HCT116 (cell line): ENCODE measurements at regions not wholly inside any gene's neighbourhood (a gene's known extent, or its start where the extent isn't known, plus 50 kb on each side); places are given as distances from the start of the nearest gene placed in this dataset.

Experiments
- ATAC-seq: fragments of 200-7000 bp; cut with Tn5 transposase; 2 replicates; pipeline ENCODE4 v1.9.1; 2020; ENCODE audit warnings: mild to moderate bottlenecking, moderate library complexity
- BruUV-seq: library from RNA; stranded (reverse); fragments of 400-500 nt; replicated peaks from 2 replicates; lab custom pipeline; 2021; lab: Mats Ljungman, UMichigan
- CTCF ChIA-PET: fragments of 300-600 bp; sonication (Branson Sonifier 250); formaldehyde crosslinking; loops from one replicate; lab custom pipeline; 2021; ENCODE audit warnings: antibody characterized with exemption; lab: Charles Lee
- POLR2A ChIA-PET: fragments of 300-600, 350-600 bp; sonication (Branson Sonifier 250); formaldehyde crosslinking; loops from one replicate; lab custom pipeline; 2021; ENCODE audit warnings: antibody characterized with exemption; lab: Charles Lee
- RAD21 ChIA-PET, 2 experiments: fragments of 300-600 bp; sonication (Branson Sonifier 250); formaldehyde crosslinking; loops; one replicate each; lab custom pipeline; 2023; ENCODE audit warnings: low total read pairs in 2 of 2; ENCODE audit not compliant: uncharacterized antibody in 2 of 2, unreplicated experiment in 2 of 2, low non-redundant PET in 1 of 2; lab: Charles Lee
- DNase-seq: peaks from one replicate; pipeline ENCODE4 v3.0.0-alpha.2; 2010; ENCODE audit warnings: low read depth, low spot score
- H2AFZ ChIP-seq: fragments of 200-600 bp; shearing (Covaris generic), sonication (generic); 2 replicates; pipeline ENCODE4 v1.6.1; 2017; ENCODE audit warnings: low read depth, mixed run types, mixed read lengths, antibody characterized with exemption, low read length; ENCODE audit not compliant: poor library complexity, severe bottlenecking
- H3K27ac ChIP-seq: 2 replicates; pipeline ENCODE4 v1.5.1; 2012; ENCODE audit warnings: low read depth, low read length
- H3K27me3 ChIP-seq: fragments of 200-600 bp; sonication (generic); 2 replicates; pipeline ENCODE4 v1.6.1; 2016; ENCODE audit warnings: mixed run types, low read length, mixed read lengths; ENCODE audit not compliant: insufficient read depth
- H3K36me3 ChIP-seq, 2 experiments: fragments of 200-500 bp in 1 of 2; fragments of 200-600 bp in 1 of 2; sonication (Bioruptor generic) in 1 of 2; sonication (generic) in 1 of 2; 2 replicates each; pipeline versions ENCODE4 v1.5.1 to v1.6.1; 2014 to 2016; ENCODE audit warnings: low read length in 2 of 2, inconsistent platforms in 1 of 2, mixed read lengths in 1 of 2, mixed run types in 1 of 2; ENCODE audit not compliant: insufficient read depth in 2 of 2, control insufficient read depth in 1 of 2
- H3K4me1 ChIP-seq, 2 experiments: fragments of 200-600 bp in 1 of 2; sonication (generic) in 1 of 2; 2 replicates each; pipeline versions ENCODE4 v1.5.1 to v1.6.1; 2012 to 2017; ENCODE audit warnings: low read length in 2 of 2, inconsistent platforms in 1 of 2, mild to moderate bottlenecking in 1 of 2, mixed read lengths in 1 of 2, mixed run types in 1 of 2, moderate library complexity in 1 of 2; ENCODE audit not compliant: insufficient read depth in 2 of 2, control insufficient read depth in 1 of 2
- H3K4me2 ChIP-seq: fragments of 200-600 bp; sonication (generic); 2 replicates; pipeline ENCODE4 v1.6.1; 2017; ENCODE audit warnings: mixed run types, low read length, mixed read lengths
- H3K4me3 ChIP-seq, 2 experiments: fragments of 200-600 bp in 1 of 2; sonication (generic) in 1 of 2; replicated peaks in 1 of 2; 2 replicates each; pipeline ENCODE4 v1.5.1; 2011 to 2016; ENCODE audit warnings: low read length in 2 of 2, control low read depth in 1 of 2, low read depth in 1 of 2, mild to moderate bottlenecking in 1 of 2, mixed read lengths in 1 of 2, mixed run types in 1 of 2
- H3K79me2 ChIP-seq: fragments of 200-600 bp; sonication (generic); 2 replicates; pipeline ENCODE4 v1.6.1; 2017; ENCODE audit warnings: mild to moderate bottlenecking, mixed run types, low read length, moderate library complexity, mixed read lengths; ENCODE audit not compliant: insufficient read depth
- H3K9ac ChIP-seq: fragments of 200-600 bp; sonication (generic); 2 replicates; pipeline ENCODE4 v1.6.1; 2016; ENCODE audit warnings: low read length, mixed read lengths
- H3K9me2 ChIP-seq: fragments of 200-600 bp; sonication (generic), shearing (Covaris generic); 2 replicates; pipeline ENCODE4 v1.6.1; 2017; ENCODE audit warnings: mixed run types, mild to moderate bottlenecking, moderate library complexity; ENCODE audit not compliant: insufficient read depth
- H3K9me3 ChIP-seq, 2 experiments: fragments of 200-500 bp in 1 of 2; fragments of 200-600 bp in 1 of 2; sonication (Bioruptor generic) in 1 of 2; sonication (generic) in 1 of 2; 2 replicates each; pipeline ENCODE4 v1.6.1; 2014 to 2017; ENCODE audit warnings: low read length in 2 of 2, mixed read lengths in 2 of 2, inconsistent platforms in 1 of 2, low read depth in 1 of 2, mild to moderate bottlenecking in 1 of 2, mixed run types in 1 of 2, moderate library complexity in 1 of 2; ENCODE audit not compliant: control insufficient read depth in 1 of 2, insufficient read depth in 1 of 2
- H4K20me1 ChIP-seq: fragments of 200-600 bp; sonication (generic), shearing (Covaris generic); 2 replicates; pipeline ENCODE4 v1.6.1; 2017; ENCODE audit warnings: mixed run types, mild to moderate bottlenecking, moderate library complexity; ENCODE audit not compliant: insufficient read depth
- CBX3 ChIP-seq: IDR thresholded peaks from 2 replicates; pipeline ENCODE4 v1.6.1; 2012; ENCODE audit warnings: low read depth
- CEBPB ChIP-seq: IDR thresholded peaks from 2 replicates; pipeline ENCODE4 v1.6.1; 2012; ENCODE audit warnings: low read depth
- EGR1 ChIP-seq: IDR thresholded peaks from 2 replicates; pipeline ENCODE4 v1.6.1; 2012; ENCODE audit warnings: low read depth
- ELF1 ChIP-seq: IDR thresholded peaks from 2 replicates; pipeline ENCODE4 v1.6.1; 2012; ENCODE audit warnings: low read depth, borderline replicate concordance
- EZH2 ChIP-seq: fragments of 200-600 bp; sonication (generic); IDR thresholded peaks from 2 replicates; pipeline ENCODE4 v1.6.1; 2017; ENCODE audit warnings: antibody characterized with exemption, mixed run types
- EZH2phosphoT487 ChIP-seq: fragments of 200-600 bp; IDR thresholded peaks from 2 replicates; pipeline ENCODE4 v1.6.1; 2018; ENCODE audit warnings: antibody characterized with exemption, borderline replicate concordance
- JUND ChIP-seq: IDR thresholded peaks from 2 replicates; pipeline ENCODE4 v1.6.1; 2012
- POLR2AphosphoS5 ChIP-seq: IDR thresholded peaks from 2 replicates; pipeline ENCODE4 v1.6.1; 2011; ENCODE audit warnings: mild to moderate bottlenecking, low read depth, low read length, moderate library complexity
- RAD21 ChIP-seq: IDR thresholded peaks from 2 replicates; pipeline ENCODE4 v1.6.1; 2012; ENCODE audit warnings: low read depth, mild to moderate bottlenecking
- SIN3A ChIP-seq: IDR thresholded peaks from 2 replicates; pipeline ENCODE4 v1.6.1; 2012; ENCODE audit warnings: low read depth
- SP1 ChIP-seq: IDR thresholded peaks from 2 replicates; pipeline ENCODE4 v1.6.1; 2012; ENCODE audit warnings: low read depth
- SRF ChIP-seq: IDR thresholded peaks from 2 replicates; pipeline ENCODE4 v1.6.1; 2012; ENCODE audit warnings: low read depth
- TCF7L2 ChIP-seq: IDR thresholded peaks from 2 replicates; pipeline ENCODE4 v1.7.0; 2011; ENCODE audit warnings: borderline replicate concordance, inconsistent platforms; ENCODE audit not compliant: insufficient read depth, insufficient read length; ENCODE audit errors: extremely low read depth
- ZBTB33 ChIP-seq: IDR thresholded peaks from 2 replicates; pipeline ENCODE4 v1.6.1; 2011; ENCODE audit warnings: mild to moderate bottlenecking, low read length, moderate library complexity; ENCODE audit not compliant: insufficient replicate concordance; ENCODE audit errors: extremely low read depth
- ZFX ChIP-seq: fragments of 450-650 bp; IDR thresholded peaks from 2 replicates; pipeline ENCODE4 v1.6.1; 2017
- ZNF274 ChIP-seq: fragments of 200-500 bp; sonication (Bioruptor generic); IDR thresholded peaks from 2 replicates; pipeline ENCODE4 v1.6.1; 2014; ENCODE audit warnings: mild to moderate bottlenecking, low read depth, low read length, inconsistent platforms
- intact Hi-C: fragments of 100-400 bp; cut with micrococcal nuclease; formaldehyde crosslinking; loops from 2 replicates; pipeline ENCODE4 v1.10.0; 2022
- TF ChIP-seq, protein P1 (sequence below), 3 experiments: fragments of 200-600 bp in 1 of 3; sonication (generic) in 1 of 3; IDR thresholded peaks in 2 of 3; conservative IDR thresholded peaks in 1 of 3; 2 replicates each; pipeline ENCODE4 v1.5.1; 2012 to 2017; ENCODE audit warnings: low read depth in 2 of 3, low read length in 2 of 3, antibody characterized with exemption in 1 of 3, borderline replicate concordance in 1 of 3, control low read depth in 1 of 3, mild to moderate bottlenecking in 1 of 3, mixed read lengths in 1 of 3, mixed run types in 1 of 3, moderate library complexity in 1 of 3; ENCODE audit not compliant: insufficient read depth in 1 of 3
- TF ChIP-seq, protein P2 (sequence below): IDR thresholded peaks from 2 replicates; pipeline ENCODE4 v1.6.1; 2012

GRCh38 chr20:61048302-61048701, 203.8 kb upstream of the CDH4 start:
- H3K27me3 ChIP-seq = no peaks in the 10 kb centered on the region
- no peaks in the 10 kb centered on the region for H4K20me1 ChIP-seq
- no peak overlapping the region for H2AFZ ChIP-seq
- intact Hi-C loops = no loop called here
- TF ChIP-seq EGR1 (no peak), POLR2AphosphoS5 (no peak), JUND (no peak), ZNF274 (no peak), SP1 (no peak), ELF1 (no peak), TCF7L2 (no peak), SRF (no peak), CBX3 (no peak), RAD21 (no peak), EZH2 (no peak), SIN3A (no peak), EZH2phosphoT487 (no peak), CEBPB (no peak), ZFX (no peak), ZBTB33 (no peak)
- TF ChIP-seq, protein P1, sequence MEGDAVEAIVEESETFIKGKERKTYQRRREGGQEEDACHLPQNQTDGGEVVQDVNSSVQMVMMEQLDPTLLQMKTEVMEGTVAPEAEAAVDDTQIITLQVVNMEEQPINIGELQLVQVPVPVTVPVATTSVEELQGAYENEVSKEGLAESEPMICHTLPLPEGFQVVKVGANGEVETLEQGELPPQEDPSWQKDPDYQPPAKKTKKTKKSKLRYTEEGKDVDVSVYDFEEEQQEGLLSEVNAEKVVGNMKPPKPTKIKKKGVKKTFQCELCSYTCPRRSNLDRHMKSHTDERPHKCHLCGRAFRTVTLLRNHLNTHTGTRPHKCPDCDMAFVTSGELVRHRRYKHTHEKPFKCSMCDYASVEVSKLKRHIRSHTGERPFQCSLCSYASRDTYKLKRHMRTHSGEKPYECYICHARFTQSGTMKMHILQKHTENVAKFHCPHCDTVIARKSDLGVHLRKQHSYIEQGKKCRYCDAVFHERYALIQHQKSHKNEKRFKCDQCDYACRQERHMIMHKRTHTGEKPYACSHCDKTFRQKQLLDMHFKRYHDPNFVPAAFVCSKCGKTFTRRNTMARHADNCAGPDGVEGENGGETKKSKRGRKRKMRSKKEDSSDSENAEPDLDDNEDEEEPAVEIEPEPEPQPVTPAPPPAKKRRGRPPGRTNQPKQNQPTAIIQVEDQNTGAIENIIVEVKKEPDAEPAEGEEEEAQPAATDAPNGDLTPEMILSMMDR (IDR thresholded peaks at IDR 0.05 in 2 of 3, conservative IDR thresholded peaks at IDR 0.05 in 1 of 3; ENCODE audit: borderline replicate concordance in 1 of 3, insufficient read depth in 1 of 3, low read depth in 2 of 3, low read length in 2 of 3) = no peak
- TF ChIP-seq, protein P2, sequence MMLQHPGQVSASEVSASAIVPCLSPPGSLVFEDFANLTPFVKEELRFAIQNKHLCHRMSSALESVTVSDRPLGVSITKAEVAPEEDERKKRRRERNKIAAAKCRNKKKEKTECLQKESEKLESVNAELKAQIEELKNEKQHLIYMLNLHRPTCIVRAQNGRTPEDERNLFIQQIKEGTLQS = no peak
- no peak overlapping the region for H3K9ac ChIP-seq
- ChIA-PET RAD21 (no interaction called here), POLR2A (no interaction called here), CTCF (no interaction called here)
- ATAC-seq = no peak
- no peaks in the 10 kb centered on the region for H3K9me2 ChIP-seq
- H3K4me1 ChIP-seq = no peaks in the 10 kb centered on the region
- H3K27ac ChIP-seq = no peak overlapping the region
- BruUV-seq = no TSS peak
- H3K9me3 ChIP-seq = peaks cover 10 to 40% of the 10 kb centered on the region in 2 experiments; a peak in 2 of 4 replicates
- H3K4me2 ChIP-seq = no peak overlapping the region
- H3K4me3 ChIP-seq = no peak overlapping the region
- no peaks in the 10 kb centered on the region for H3K79me2 ChIP-seq
- no peak for DNase-seq
- H3K36me3 ChIP-seq = no peaks in the 10 kb centered on the region
